ENCODE measurements at regions not wholly inside any gene's neighbourhood (a gene's known extent, or its start where the extent isn't known, plus 50 kb on each side); places are given as distances from the start of the nearest gene placed in this dataset.

GRCh38 chr3:31255007-31255581, 277.6 kb upstream of the STT3B start:
- H3K4me3 Mint-ChIP-seq (ENCODE audit: unreplicated experiment), result no peak overlapping the region
- no peaks in the 10 kb centered on the region for H3K27me3 Mint-ChIP-seq (ENCODE audit: unreplicated experiment)
- no peaks in the 10 kb centered on the region for H3K36me3 Mint-ChIP-seq (ENCODE audit: unreplicated experiment)
- H3K27ac Mint-ChIP-seq (ENCODE audit: unreplicated experiment), result no peak overlapping the region
- TF ChIP-seq CTCF (IDR thresholded peaks at IDR 0.05), result no peak
- no peaks in the 10 kb centered on the region for H3K9me3 Mint-ChIP-seq (ENCODE audit: unreplicated experiment)
- no peak for DNase-seq (ENCODE audit: extremely low spot score, unreplicated experiment)
- no peaks in the 10 kb centered on the region for H3K4me1 Mint-ChIP-seq (ENCODE audit: unreplicated experiment)

- DNase-seq (ENCODE audit: extremely low spot score, unreplicated experiment), result no peak
These were observed 270.5 kb upstream of the STT3B start for GRCh38 chr3:31262201-31262600.

GRCh38 chr3:31263897-31264296, 268.8 kb upstream of the STT3B start:
- H3K4me3 Mint-ChIP-seq (ENCODE audit: unreplicated experiment), result no peak overlapping the region

More at GRCh38 chr3:31262201-31262600, 270.5 kb upstream of the STT3B start:
- no peak overlapping the region for H3K27ac Mint-ChIP-seq (ENCODE audit: unreplicated experiment)
- TF ChIP-seq CTCF (IDR thresholded peaks at IDR 0.05), result no peak
- H3K4me1 Mint-ChIP-seq (ENCODE audit: unreplicated experiment), result no peaks in the 10 kb centered on the region
- H3K36me3 Mint-ChIP-seq (ENCODE audit: unreplicated experiment), result no peaks in the 10 kb centered on the region
- no peak overlapping the region for H3K4me3 Mint-ChIP-seq (ENCODE audit: unreplicated experiment)
- H3K9me3 Mint-ChIP-seq (ENCODE audit: unreplicated experiment), result no peaks in the 10 kb centered on the region
- H3K27me3 Mint-ChIP-seq (ENCODE audit: unreplicated experiment), result no peaks in the 10 kb centered on the region

GRCh38 chr3:31265646-31266428, 266.9 kb upstream of the STT3B start:
- Mint-ChIP-seq H3K27ac (ENCODE audit: unreplicated experiment) (no peak overlapping the region), H3K4me3 (ENCODE audit: unreplicated experiment) (no peak overlapping the region), H3K36me3 (ENCODE audit: unreplicated experiment) (no peaks in the 10 kb centered on the region)

More at GRCh38 chr3:31263897-31264296, 268.8 kb upstream of the STT3B start:
- TF ChIP-seq CTCF (IDR thresholded peaks at IDR 0.05), result no peak
- H3K9me3 Mint-ChIP-seq (ENCODE audit: unreplicated experiment), result no peaks in the 10 kb centered on the region
- peaks cover 3% of the 10 kb centered on the region for H3K27me3 Mint-ChIP-seq (ENCODE audit: unreplicated experiment)
- DNase-seq (ENCODE audit: extremely low spot score, unreplicated experiment), result no peak
- H3K36me3 Mint-ChIP-seq (ENCODE audit: unreplicated experiment), result no peaks in the 10 kb centered on the region
- H3K27ac Mint-ChIP-seq (ENCODE audit: unreplicated experiment), result no peak overlapping the region
- H3K4me1 Mint-ChIP-seq (ENCODE audit: unreplicated experiment), result no peaks in the 10 kb centered on the region

More at GRCh38 chr3:31265646-31266428, 266.9 kb upstream of the STT3B start:
- H3K27me3 Mint-ChIP-seq (ENCODE audit: unreplicated experiment), result peaks cover 8% of the 10 kb centered on the region
- no peaks in the 10 kb centered on the region for H3K4me1 Mint-ChIP-seq (ENCODE audit: unreplicated experiment)
- TF ChIP-seq CTCF (IDR thresholded peaks at IDR 0.05), result no peak
- DNase-seq (ENCODE audit: extremely low spot score, unreplicated experiment), result no peak
- no peaks in the 10 kb centered on the region for H3K9me3 Mint-ChIP-seq (ENCODE audit: unreplicated experiment)

All from osteocyte (in vitro differentiated cells).